IPS DF 6.9 (cell line): ENCODE measurements at regions not wholly inside any gene's neighbourhood (a gene's known extent, or its start where the extent isn't known, plus 50 kb on each side); places are given as distances from the start of the nearest gene placed in this dataset.

Experiments used
- DNase-seq: peaks from one replicate; pipeline ENCODE4 v3.0.0-alpha.2; 2013; ENCODE audit warnings: low read depth, low spot score
- H3K27ac ChIP-seq: one replicate; pipeline ENCODE4 v1.5.1; 2013; ENCODE audit warnings: low read length, control low read depth
- H3K27me3 ChIP-seq: 2 replicates; pipeline ENCODE4 v1.6.1; 2013; ENCODE audit warnings: mild to moderate bottlenecking, low read length; ENCODE audit not compliant: control insufficient read depth, insufficient read depth
- H3K36me3 ChIP-seq: 2 replicates; pipeline ENCODE4 v1.6.1; 2013; ENCODE audit warnings: low read length; ENCODE audit not compliant: control insufficient read depth, insufficient read depth
- H3K4me1 ChIP-seq: 2 replicates; pipeline ENCODE4 v1.6.1; 2013; ENCODE audit warnings: low read length; ENCODE audit not compliant: control insufficient read depth, insufficient read depth
- H3K4me3 ChIP-seq: 2 replicates; pipeline ENCODE4 v1.5.1; 2013; ENCODE audit warnings: mild to moderate bottlenecking, low read length
- H3K9me3 ChIP-seq: 2 replicates; pipeline ENCODE4 v1.6.1; 2013; ENCODE audit warnings: low read length, inconsistent platforms; ENCODE audit not compliant: control insufficient read depth, insufficient read depth
- WGBS: extraction: QIAGEN DNeasy Blood & Tissue Kit; methylation state at CpG from one replicate; pipeline ENCODE4 v1.1.7; 2013; ENCODE audit warnings: mixed read lengths, missing lambda C conversion rate; ENCODE audit not compliant: insufficient read length, insufficient coverage; 5-methylcytosine and 5-hydroxymethylcytosine counted together

- no peaks in the 10 kb centered on the region for H3K36me3 ChIP-seq
- H3K27ac ChIP-seq: no peak overlapping the region
- DNase-seq: no peak
- no CpG with 5 or more reads among the region's 3 CpGs for WGBS
- H3K27me3 ChIP-seq: no peaks in the 10 kb centered on the region
- H3K4me3 ChIP-seq: no peak overlapping the region
- no peaks in the 10 kb centered on the region for H3K4me1 ChIP-seq
- no peaks in the 10 kb centered on the region for H3K9me3 ChIP-seq
Measured at GRCh38 chr18:42137693-42138375, 182.8 kb downstream of the PIK3C3 start.

GRCh38 chr18:42141439-42141838 lies 186.4 kb downstream of the PIK3C3 start:
- WGBS: no CpG with 5 or more reads among the region's 1 CpG
- no peak overlapping the region for H3K27ac ChIP-seq

GRCh38 chr18:42155024-42155423 lies 200.0 kb downstream of the PIK3C3 start:
- H3K36me3 ChIP-seq: no peaks in the 10 kb centered on the region
- no peak for DNase-seq
- H3K4me1 ChIP-seq: no peaks in the 10 kb centered on the region
- H3K9me3 ChIP-seq: no peaks in the 10 kb centered on the region
- H3K4me3 ChIP-seq: no peak overlapping the region
- H3K27me3 ChIP-seq: no peaks in the 10 kb centered on the region
- H3K27ac ChIP-seq: no peak overlapping the region

More at GRCh38 chr18:42141439-42141838, 186.4 kb downstream of the PIK3C3 start:
- DNase-seq: no peak
- Histone ChIP-seq H3K4me1 (no peaks in the 10 kb centered on the region), H3K27me3 (no peaks in the 10 kb centered on the region), H3K36me3 (no peaks in the 10 kb centered on the region), H3K9me3 (no peaks in the 10 kb centered on the region), H3K4me3 (no peak overlapping the region)

GRCh38 chr18:42156281-42156680 lies 201.2 kb downstream of the PIK3C3 start:
- no peak for DNase-seq
- Histone ChIP-seq H3K27ac (no peak overlapping the region), H3K27me3 (no peaks in the 10 kb centered on the region), H3K36me3 (no peaks in the 10 kb centered on the region), H3K4me1 (no peaks in the 10 kb centered on the region), H3K9me3 (no peaks in the 10 kb centered on the region), H3K4me3 (no peak overlapping the region)

GRCh38 chr18:42157420-42157819 lies 202.4 kb downstream of the PIK3C3 start:
- Histone ChIP-seq H3K36me3 (no peaks in the 10 kb centered on the region), H3K4me3 (no peak overlapping the region), H3K27ac (no peak overlapping the region), H3K9me3 (no peaks in the 10 kb centered on the region), H3K27me3 (no peaks in the 10 kb centered on the region), H3K4me1 (no peaks in the 10 kb centered on the region)
- no peak for DNase-seq
- no CpG with 5 or more reads among the region's 1 CpG for WGBS

GRCh38 chr18:42157878-42158277 lies 202.8 kb downstream of the PIK3C3 start:
- Histone ChIP-seq H3K4me1 (no peaks in the 10 kb centered on the region), H3K36me3 (no peaks in the 10 kb centered on the region), H3K4me3 (no peak overlapping the region), H3K9me3 (no peaks in the 10 kb centered on the region), H3K27ac (no peak overlapping the region), H3K27me3 (no peaks in the 10 kb centered on the region)
- DNase-seq: no peak
- WGBS: no CpG with 5 or more reads among the region's 2 CpGs

- Histone ChIP-seq H3K27me3 (no peaks in the 10 kb centered on the region), H3K4me1 (no peaks in the 10 kb centered on the region), H3K9me3 (no peaks in the 10 kb centered on the region), H3K27ac (no peak overlapping the region), H3K36me3 (no peaks in the 10 kb centered on the region), H3K4me3 (no peak overlapping the region)
- no peak for DNase-seq
- no CpG with 5 or more reads among the region's 3 CpGs for WGBS
Measured at GRCh38 chr18:42159146-42159545, 204.1 kb downstream of the PIK3C3 start.

GRCh38 chr18:42163321-42163720 lies 208.3 kb downstream of the PIK3C3 start:
- no peaks in the 10 kb centered on the region for H3K4me1 ChIP-seq
- no peaks in the 10 kb centered on the region for H3K9me3 ChIP-seq
- no peak overlapping the region for H3K27ac ChIP-seq
- H3K4me3 ChIP-seq: no peak overlapping the region
- H3K36me3 ChIP-seq: no peaks in the 10 kb centered on the region
- DNase-seq: no peak
- no peaks in the 10 kb centered on the region for H3K27me3 ChIP-seq
- WGBS: no CpG with 5 or more reads among the region's 1 CpG

GRCh38 chr18:42164556-42164955 lies 209.5 kb downstream of the PIK3C3 start:
- Histone ChIP-seq H3K9me3 (no peaks in the 10 kb centered on the region), H3K4me3 (no peak overlapping the region), H3K4me1 (no peaks in the 10 kb centered on the region), H3K36me3 (no peaks in the 10 kb centered on the region), H3K27ac (no peak overlapping the region), H3K27me3 (no peaks in the 10 kb centered on the region)
- no peak for DNase-seq
- no CpG with 5 or more reads among the region's 1 CpG for WGBS

- Histone ChIP-seq H3K27ac (no peak overlapping the region), H3K4me1 (no peaks in the 10 kb centered on the region), H3K4me3 (no peak overlapping the region), H3K36me3 (no peaks in the 10 kb centered on the region), H3K27me3 (no peaks in the 10 kb centered on the region), H3K9me3 (no peaks in the 10 kb centered on the region)
- WGBS: no CpG with 5 or more reads among the region's 1 CpG
- no peak for DNase-seq
Measured at GRCh38 chr18:42165922-42166513, 211.0 kb downstream of the PIK3C3 start.

- Histone ChIP-seq H3K9me3 (no peaks in the 10 kb centered on the region), H3K27ac (no peak overlapping the region)
Measured at GRCh38 chr18:42168487-42168886, 213.5 kb downstream of the PIK3C3 start.

More at GRCh38 chr18:42168487-42168886, 213.5 kb downstream of the PIK3C3 start:
- Histone ChIP-seq H3K36me3 (no peaks in the 10 kb centered on the region), H3K4me1 (no peaks in the 10 kb centered on the region), H3K27me3 (no peaks in the 10 kb centered on the region), H3K4me3 (no peak overlapping the region)
- no CpG with 5 or more reads among the region's 2 CpGs for WGBS
- DNase-seq: no peak
